ENCODE measurements at regions not wholly inside any gene's neighbourhood (a gene's known extent, or its start where the extent isn't known, plus 50 kb on each side); places are given as distances from the start of the nearest gene placed in this dataset.

- TF ChIP-seq CTCF (IDR thresholded peaks at IDR 0.05), result no peak
- no peak for TF ChIP-seq POLR2A (IDR thresholded peaks at IDR 0.05)
Measured at GRCh38 chr2:117108741-117109267, 705.7 kb upstream of the DDX18 start.

All from gastroesophageal sphincter (tissue), 3 donors.